Endodermal cell (in vitro differentiated cells): ENCODE measurements at regions not wholly inside any gene's neighbourhood (a gene's known extent, or its start where the extent isn't known, plus 50 kb on each side); places are given as distances from the start of the nearest gene placed in this dataset.

Experiments used
- DNase-seq: peaks from one replicate; pipeline ENCODE4 v3.0.0-alpha.2; 2017
- H3K27ac ChIP-seq: 2 replicates; pipeline ENCODE4 v1.5.1; 2013; ENCODE audit warnings: mild to moderate bottlenecking, low read depth, low read length, moderate library complexity
- H3K27me3 ChIP-seq: 2 replicates; pipeline ENCODE4 v1.6.1; 2013; ENCODE audit warnings: mild to moderate bottlenecking, low read length, moderate library complexity; ENCODE audit not compliant: insufficient read depth, control insufficient read depth, poor library complexity, severe bottlenecking
- H3K36me3 ChIP-seq: 2 replicates; pipeline ENCODE4 v1.7.0; 2013; ENCODE audit warnings: mild to moderate bottlenecking, low read length, moderate library complexity; ENCODE audit not compliant: control insufficient read depth, insufficient read depth
- H3K4me1 ChIP-seq: one replicate; pipeline ENCODE4 v1.7.0; 2013; ENCODE audit warnings: low read length; ENCODE audit not compliant: control insufficient read depth, insufficient read depth
- H3K4me3 ChIP-seq: 2 replicates; pipeline ENCODE4 v1.5.1; 2013; ENCODE audit warnings: mild to moderate bottlenecking, low read length, moderate library complexity
- H3K9ac ChIP-seq: 2 replicates; pipeline ENCODE4 v1.6.1; 2013; ENCODE audit warnings: mild to moderate bottlenecking, low read length, moderate library complexity; ENCODE audit not compliant: poor library complexity, severe bottlenecking; ENCODE audit errors: extremely low read depth
- H3K9me3 ChIP-seq: 2 replicates; pipeline ENCODE4 v1.6.1; 2013; ENCODE audit warnings: mild to moderate bottlenecking, low read length, moderate library complexity; ENCODE audit not compliant: control insufficient read depth
- H3K27ac Mint-ChIP-seq: 2 replicates; pipeline ENCODE4 v1.8.0; 2020; ENCODE audit warnings: mixed read lengths
- H3K27me3 Mint-ChIP-seq: 2 replicates; pipeline ENCODE4 v1.8.0; 2021; ENCODE audit warnings: mild to moderate bottlenecking, mixed read lengths; ENCODE audit not compliant: insufficient read depth
- H3K36me3 Mint-ChIP-seq: 2 replicates; pipeline ENCODE4 v1.8.0; 2020; ENCODE audit warnings: low read depth, mixed read lengths
- H3K4me1 Mint-ChIP-seq: 2 replicates; pipeline ENCODE4 v1.8.0; 2020; ENCODE audit warnings: mixed read lengths
- H3K4me3 Mint-ChIP-seq: 2 replicates; pipeline ENCODE4 v1.8.0; 2020; ENCODE audit warnings: mild to moderate bottlenecking, moderate library complexity, mixed read lengths
- H3K9me3 Mint-ChIP-seq: 2 replicates; pipeline ENCODE4 v1.8.0; 2020; ENCODE audit warnings: mild to moderate bottlenecking, mixed read lengths
- WGBS, 2 experiments: methylation state at CpG; one replicate each; pipeline versions ENCODE4 v1.1.5 to v1.1.7; 2013; ENCODE audit warnings: missing lambda C conversion rate in 2 of 2, mixed read lengths in 1 of 2; ENCODE audit not compliant: insufficient coverage in 1 of 2, insufficient read length in 1 of 2; 5-methylcytosine and 5-hydroxymethylcytosine counted together
- TF ChIP-seq, protein P1 (sequence below): fragments of 200-600 bp; sonication (generic); conservative IDR thresholded peaks from 2 replicates; pipeline ENCODE4 v1.5.0; 2021; ENCODE audit warnings: antibody characterized with exemption, mild to moderate bottlenecking

- Mint-ChIP-seq H3K27me3 (peaks cover 98% of the 10 kb centered on the region), H3K36me3 (no peaks in the 10 kb centered on the region), H3K27ac (no peak overlapping the region), H3K4me3 (no peak overlapping the region), H3K4me1 (no peaks in the 10 kb centered on the region), H3K9me3 (peaks cover 27% of the 10 kb centered on the region)
- H3K36me3 ChIP-seq: no peaks in the 10 kb centered on the region
- TF ChIP-seq, protein P1, sequence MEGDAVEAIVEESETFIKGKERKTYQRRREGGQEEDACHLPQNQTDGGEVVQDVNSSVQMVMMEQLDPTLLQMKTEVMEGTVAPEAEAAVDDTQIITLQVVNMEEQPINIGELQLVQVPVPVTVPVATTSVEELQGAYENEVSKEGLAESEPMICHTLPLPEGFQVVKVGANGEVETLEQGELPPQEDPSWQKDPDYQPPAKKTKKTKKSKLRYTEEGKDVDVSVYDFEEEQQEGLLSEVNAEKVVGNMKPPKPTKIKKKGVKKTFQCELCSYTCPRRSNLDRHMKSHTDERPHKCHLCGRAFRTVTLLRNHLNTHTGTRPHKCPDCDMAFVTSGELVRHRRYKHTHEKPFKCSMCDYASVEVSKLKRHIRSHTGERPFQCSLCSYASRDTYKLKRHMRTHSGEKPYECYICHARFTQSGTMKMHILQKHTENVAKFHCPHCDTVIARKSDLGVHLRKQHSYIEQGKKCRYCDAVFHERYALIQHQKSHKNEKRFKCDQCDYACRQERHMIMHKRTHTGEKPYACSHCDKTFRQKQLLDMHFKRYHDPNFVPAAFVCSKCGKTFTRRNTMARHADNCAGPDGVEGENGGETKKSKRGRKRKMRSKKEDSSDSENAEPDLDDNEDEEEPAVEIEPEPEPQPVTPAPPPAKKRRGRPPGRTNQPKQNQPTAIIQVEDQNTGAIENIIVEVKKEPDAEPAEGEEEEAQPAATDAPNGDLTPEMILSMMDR: no peak
- H3K4me1 ChIP-seq: peaks cover 4% of the 10 kb centered on the region
- 86 to 89% methylated on average over 11 to 17 of the region's 17 CpGs for WGBS, 2 experiments
- H3K27ac ChIP-seq: no peak overlapping the region
- no peak overlapping the region for H3K9ac ChIP-seq
- DNase-seq: no peak
- peaks cover 15% of the 10 kb centered on the region for H3K9me3 ChIP-seq
- H3K27me3 ChIP-seq: peaks cover 88% of the 10 kb centered on the region
- H3K4me3 ChIP-seq: no peak overlapping the region
Observed at GRCh38 chr22:27192135-27192829, 534.9 kb downstream of the MIAT start.

DNA sequence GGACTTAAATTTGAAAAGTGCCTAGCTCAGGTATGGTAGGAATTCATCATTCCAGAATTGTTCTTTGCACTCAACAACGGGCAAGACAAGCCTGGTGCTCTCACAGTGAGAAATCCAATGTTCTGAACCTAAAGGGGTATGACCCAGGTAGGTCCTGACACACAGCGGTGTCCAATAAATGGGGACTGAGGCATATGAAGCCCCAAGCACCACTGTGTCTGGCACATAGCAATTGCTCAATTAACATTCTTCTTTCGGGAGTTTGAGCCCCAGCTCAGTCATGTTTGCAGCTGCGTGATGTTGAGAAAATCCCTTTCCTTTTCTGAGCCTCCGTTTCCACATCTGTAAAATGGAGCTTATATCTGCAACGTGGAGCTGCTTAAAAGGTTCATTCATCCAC lies 535.8 kb downstream of the MIAT start:
- Mint-ChIP-seq H3K4me3 (no peak overlapping the region), H3K27me3 (peaks cover 97% of the 10 kb centered on the region), H3K27ac (no peak overlapping the region), H3K36me3 (no peaks in the 10 kb centered on the region), H3K9me3 (peaks cover 30% of the 10 kb centered on the region), H3K4me1 (no peaks in the 10 kb centered on the region)
- H3K27ac ChIP-seq: no peak overlapping the region
- no peak overlapping the region for H3K4me3 ChIP-seq
- 92 to 100% methylated on average over 5 to 6 of the region's 6 CpGs for WGBS, 2 experiments
- DNase-seq: no peak
- H3K27me3 ChIP-seq: peaks cover 82% of the 10 kb centered on the region
- no peak overlapping the region for H3K9ac ChIP-seq
- TF ChIP-seq, protein P1: no peak
- peaks cover 20% of the 10 kb centered on the region for H3K9me3 ChIP-seq
- no peaks in the 10 kb centered on the region for H3K36me3 ChIP-seq
- H3K4me1 ChIP-seq: peaks cover 4% of the 10 kb centered on the region

DNA sequence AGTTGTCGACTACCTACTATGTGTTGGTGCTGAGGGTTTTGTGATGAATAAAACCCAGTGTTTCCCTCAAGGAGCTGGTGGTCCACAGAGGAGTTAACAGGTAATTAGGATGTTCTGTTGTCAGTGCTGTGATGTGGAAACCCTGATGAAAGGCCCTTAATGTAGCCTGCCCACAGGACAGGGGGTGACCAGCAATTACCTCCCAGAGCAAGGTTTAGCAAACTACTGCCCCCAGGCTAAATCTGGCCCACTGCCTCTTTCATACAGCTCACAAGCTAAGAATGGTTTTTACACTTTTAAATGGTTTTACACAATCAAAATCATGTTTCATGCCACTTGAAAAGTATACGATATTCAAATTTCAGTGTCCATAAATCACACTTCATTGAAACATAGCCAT lies 536.2 kb downstream of the MIAT start:
- Histone ChIP-seq H3K36me3 (no peaks in the 10 kb centered on the region), H3K9ac (no peak overlapping the region), H3K27ac (no peak overlapping the region), H3K9me3 (peaks cover 20% of the 10 kb centered on the region), H3K4me1 (peaks cover 4% of the 10 kb centered on the region), H3K27me3 (peaks cover 78% of the 10 kb centered on the region), H3K4me3 (no peak overlapping the region)
- Mint-ChIP-seq H3K36me3 (no peaks in the 10 kb centered on the region), H3K4me1 (no peaks in the 10 kb centered on the region), H3K27ac (no peak overlapping the region), H3K4me3 (no peak overlapping the region), H3K27me3 (peaks cover 97% of the 10 kb centered on the region), H3K9me3 (peaks cover 26% of the 10 kb centered on the region)
- 73 to 86% methylated on average over 1 to 2 of the region's 2 CpGs for WGBS, 2 experiments
- no peak for DNase-seq
- TF ChIP-seq, protein P1: no peak
